CD1c-positive myeloid dendritic cell (primary cell): ENCODE measurements at regions not wholly inside any gene's neighbourhood (a gene's known extent, or its start where the extent isn't known, plus 50 kb on each side); places are given as distances from the start of the nearest gene placed in this dataset.
A peak's percentile ranks its signal among the peaks of the same experiment; 100 is the strongest.

ENCODE experiments used
- DNase-seq: peaks from one replicate; pipeline ENCODE4 v3.0.0-alpha.2; 2016; ENCODE audit errors: extremely low spot score

DNA sequence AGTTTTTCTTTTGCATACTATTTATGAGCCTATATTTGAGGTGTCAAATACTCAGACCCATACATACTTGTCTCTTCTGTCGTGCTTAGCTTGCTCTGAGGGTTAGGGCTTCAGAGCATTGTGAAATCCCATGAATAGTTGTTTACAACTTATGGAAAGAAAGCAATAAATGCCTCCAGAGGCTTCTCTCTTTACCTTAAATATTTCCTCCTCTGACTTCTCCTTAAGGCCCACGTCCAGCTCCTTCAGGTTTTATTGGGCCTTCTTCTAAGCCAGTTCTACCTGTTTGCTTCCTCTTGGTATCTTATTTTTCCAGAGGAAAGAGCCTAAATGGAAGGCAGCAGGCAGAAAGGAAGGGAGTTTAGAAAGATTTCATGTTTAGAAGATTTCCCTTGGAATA lies 218.6 kb downstream of the SPTSSA start:
- no peak for DNase-seq

DNA sequence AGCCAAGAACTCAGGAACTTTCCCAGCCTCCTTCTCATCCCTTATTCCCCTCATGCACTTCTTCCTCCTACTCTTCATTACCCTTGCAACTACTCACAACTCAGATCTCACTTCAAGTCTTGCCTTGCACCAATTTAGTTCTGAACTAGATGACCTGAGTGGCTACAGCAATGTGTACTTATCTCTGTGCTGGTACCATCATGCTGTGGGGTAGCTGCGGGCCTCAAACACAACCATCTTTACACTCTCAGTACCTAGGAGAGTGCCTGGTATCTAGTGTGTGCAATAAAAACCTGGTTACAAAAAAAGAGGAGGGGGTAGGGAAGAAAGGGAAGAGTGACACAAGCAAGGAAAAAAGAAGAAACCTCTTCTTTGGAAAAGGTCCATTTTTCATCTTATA lies 219.0 kb downstream of the SPTSSA start:
- no peak for DNase-seq

DNA sequence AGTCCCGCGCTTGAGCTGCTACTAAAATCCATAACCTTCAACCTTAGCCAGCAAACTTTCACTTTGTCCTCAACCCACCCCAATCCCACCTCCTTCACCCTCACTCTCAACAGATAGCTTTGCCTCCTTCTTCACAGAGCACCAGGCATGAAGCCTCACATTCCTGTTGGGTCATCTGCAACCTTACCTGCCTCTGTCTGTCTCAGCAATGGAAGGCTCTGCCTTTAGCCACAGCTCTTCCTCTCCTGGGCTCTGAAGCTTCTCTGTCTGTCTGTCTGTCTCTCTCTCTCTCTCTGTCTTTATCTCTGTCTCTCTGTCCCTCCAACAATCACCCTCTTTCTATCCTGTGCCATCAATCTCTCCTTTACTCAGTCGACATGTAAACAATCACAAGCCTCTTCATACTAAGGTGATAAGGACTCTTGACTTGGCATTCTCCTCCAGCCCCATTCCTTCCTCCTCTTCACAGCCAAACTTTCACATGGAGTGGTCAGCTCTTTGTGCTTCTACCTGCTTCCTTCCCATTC lies 220.8 kb downstream of the SPTSSA start:
- no peak for DNase-seq

DNA sequence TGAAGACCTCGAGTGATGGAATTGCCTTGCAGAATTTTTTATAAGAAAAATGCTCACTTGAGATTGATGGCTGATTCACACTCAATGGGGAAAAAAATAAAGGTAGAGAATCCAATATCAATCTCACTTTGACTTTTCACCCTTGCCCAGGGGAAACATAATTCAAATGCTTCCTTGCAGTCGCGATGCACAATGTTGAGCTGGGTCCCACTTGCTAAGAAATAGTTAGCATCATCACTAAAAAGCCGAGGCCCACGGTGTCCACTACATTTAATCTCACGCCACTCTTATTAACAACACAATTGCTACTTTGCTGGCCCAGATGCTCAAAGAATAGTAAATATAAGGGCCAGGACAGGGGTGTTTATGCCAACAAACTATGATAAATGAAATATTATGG lies 223.4 kb downstream of the SPTSSA start:
- no peak for DNase-seq

GRCh38 chr14:34237677-34238076 lies 224.4 kb downstream of the SPTSSA start:
- DNase-seq = no peak

DNA sequence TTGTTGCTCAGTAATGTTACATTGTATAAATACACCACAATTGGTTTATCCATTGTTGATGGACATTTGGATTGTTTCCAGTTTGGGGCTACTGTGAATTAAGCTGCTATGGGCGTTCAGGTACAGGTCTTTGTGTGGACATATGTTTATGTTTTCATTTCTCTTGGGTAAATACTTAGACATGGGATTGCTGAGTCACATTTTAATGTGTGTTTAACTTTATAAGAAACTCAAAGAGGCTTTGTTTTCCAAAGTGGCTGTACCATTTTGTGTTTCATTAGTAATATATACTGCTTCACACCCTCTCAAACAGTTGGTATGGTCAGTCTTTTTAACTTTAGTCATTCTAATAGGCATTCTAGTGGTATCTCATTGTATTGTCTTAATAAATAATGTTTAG lies 225.0 kb downstream of the SPTSSA start:
- no peak for DNase-seq

- DNase-seq = no peak
Measured at GRCh38 chr14:34235643-34236300, 226.3 kb downstream of the SPTSSA start.

DNA sequence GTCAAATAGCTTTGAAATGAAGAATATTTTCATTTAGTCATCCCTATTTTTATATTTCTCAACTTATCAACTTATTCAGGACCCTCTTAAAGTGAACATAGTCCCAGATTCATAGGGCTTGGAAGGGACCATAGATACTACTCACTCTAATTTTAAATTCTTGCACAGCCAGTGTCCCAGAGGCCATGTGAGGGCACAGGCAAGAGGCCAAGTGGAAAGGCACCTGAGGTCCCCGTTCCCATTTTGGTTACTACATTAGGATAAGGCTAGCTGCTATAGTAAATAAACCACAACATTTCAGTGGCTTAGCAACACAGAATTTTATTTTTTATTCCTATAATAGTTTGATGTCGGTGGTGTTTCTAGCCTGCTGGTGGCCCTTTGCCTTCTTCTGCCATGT lies 227.8 kb downstream of the SPTSSA start:
- no peak for DNase-seq

- DNase-seq = no peak
Measured at GRCh38 chr14:34233619-34234018, 228.4 kb downstream of the SPTSSA start.

- DNase-seq = no peak
Measured at GRCh38 chr14:34232790-34233189, 229.2 kb downstream of the SPTSSA start.

- no peak for DNase-seq
Measured at GRCh38 chr14:34231626-34232025, 230.4 kb downstream of the SPTSSA start.

GRCh38 chr14:34229140-34229539 lies 232.9 kb downstream of the SPTSSA start:
- DNase-seq = no peak

DNA sequence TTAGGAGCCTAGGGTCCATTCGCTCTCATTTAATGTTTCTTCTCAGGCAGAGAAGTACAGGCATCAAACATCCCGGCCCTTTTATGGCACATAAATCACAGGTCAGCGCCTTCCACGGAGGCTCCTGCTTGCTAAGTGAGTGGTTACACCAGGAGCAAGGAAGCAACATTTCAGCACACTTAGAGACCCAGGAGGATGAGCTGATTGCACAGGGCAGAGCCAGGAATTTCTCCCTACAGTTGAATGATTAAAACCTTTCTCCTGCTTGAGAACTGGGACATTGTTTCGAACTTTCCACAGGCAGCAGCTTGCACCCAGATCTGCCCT lies 233.4 kb downstream of the SPTSSA start:
- no peak for DNase-seq

- DNase-seq = peak; percentile 66
Measured at GRCh38 chr14:34227834-34228649, 234.0 kb downstream of the SPTSSA start.

- DNase-seq = no peak
Measured at GRCh38 chr14:34224221-34224620, 237.8 kb downstream of the SPTSSA start.

DNA sequence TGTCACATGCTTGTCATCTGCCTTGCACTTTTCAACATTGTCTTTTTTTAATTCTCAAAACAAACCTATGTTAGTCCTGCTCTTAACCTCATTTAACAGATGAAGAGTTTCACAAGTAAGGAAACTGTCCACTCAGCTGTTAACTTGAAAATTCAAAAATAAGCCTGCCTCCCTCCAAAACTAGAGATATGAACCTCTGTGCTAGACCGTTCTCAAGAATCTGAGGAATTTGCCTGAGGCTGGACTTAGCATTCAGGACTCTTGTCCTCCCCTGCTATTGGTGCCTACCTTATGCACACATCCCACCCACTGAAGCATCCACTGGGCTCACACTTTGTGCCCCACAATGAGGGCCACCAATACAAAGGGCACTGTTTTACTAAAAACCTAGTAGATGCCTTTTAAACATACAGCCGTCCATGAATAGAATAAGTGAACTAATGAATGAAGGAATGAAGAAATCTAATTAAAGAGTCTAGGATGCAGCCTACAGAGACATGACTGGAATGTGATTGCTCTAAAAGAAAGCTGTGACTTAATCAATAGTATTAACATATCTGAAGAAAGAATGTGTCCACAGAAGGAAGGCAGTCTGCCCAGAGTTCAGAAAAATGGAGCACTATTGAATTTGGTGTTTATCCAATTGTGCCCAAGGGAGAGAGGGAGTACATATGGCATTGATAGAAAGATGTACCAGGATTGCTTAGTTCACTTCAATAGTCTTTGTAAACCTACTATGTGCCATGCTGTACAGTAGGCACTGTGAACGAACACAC lies 238.5 kb downstream of the SPTSSA start:
- no peak for DNase-seq

- DNase-seq = no peak
Measured at GRCh38 chr14:34222867-34223266, 239.2 kb downstream of the SPTSSA start.

- DNase-seq = no peak
Measured at GRCh38 chr14:34222122-34222521, 239.9 kb downstream of the SPTSSA start.

DNA sequence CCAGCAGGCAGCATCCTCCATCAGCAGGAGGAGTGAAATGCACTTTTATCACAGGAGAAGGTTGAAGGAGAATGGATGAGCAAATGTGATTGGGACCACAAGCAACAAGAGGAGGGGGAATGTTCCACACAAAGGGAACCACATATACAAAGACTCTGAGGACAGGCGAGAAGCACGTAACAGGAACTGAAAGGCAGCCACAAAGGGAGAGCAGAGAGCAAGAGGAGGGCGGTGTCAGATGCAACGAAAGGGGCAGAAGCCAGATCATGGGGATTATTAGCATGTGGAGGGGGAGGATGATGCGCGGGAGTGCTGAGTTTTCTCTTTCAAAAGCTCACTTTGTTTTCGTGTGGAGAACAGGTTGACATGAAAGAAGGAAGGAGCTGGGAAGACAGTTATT lies 241.1 kb downstream of the SPTSSA start:
- no peak for DNase-seq

DNA sequence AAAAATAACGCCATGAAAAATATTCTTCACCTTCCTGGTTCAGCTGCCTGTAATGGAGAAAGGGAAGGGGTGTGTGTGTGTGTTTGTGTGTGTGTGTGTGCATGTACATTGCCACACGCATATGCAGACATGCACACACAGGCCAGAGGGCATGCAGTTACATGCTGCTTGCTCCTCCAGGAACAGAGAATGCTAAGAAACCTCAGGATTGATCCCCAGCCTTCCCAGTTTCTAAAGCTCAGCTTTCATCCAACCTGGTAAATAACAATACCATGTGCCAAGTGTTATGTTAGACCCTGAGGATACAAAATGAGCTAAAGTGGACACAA lies 241.7 kb downstream of the SPTSSA start:
- no peak for DNase-seq

- no peak for DNase-seq
Measured at GRCh38 chr14:34219661-34220377, 242.2 kb downstream of the SPTSSA start.

DNA sequence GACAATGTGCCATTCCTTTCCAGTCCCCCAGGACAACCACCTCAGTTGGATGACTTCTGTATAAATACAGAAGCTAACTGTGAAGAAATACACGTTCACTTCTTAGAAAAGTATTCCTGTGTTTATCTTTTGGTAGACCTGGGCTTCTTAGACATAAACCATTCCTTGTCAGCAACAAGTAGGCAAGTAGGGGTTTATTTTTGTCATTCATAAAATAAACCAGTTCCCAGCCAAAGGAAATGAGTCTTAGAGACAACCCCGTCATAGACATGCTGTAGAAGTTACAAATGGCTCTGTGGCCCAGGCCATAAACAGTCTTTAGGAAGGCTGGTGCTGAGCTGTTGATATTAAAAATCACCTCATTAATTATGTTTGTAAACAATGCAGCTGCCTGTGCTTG lies 243.2 kb downstream of the SPTSSA start:
- DNase-seq = no peak
